GM12878 (cell line): ENCODE measurements at regions not wholly inside any gene's neighbourhood (a gene's known extent, or its start where the extent isn't known, plus 50 kb on each side); places are given as distances from the start of the nearest gene placed in this dataset.

Source experiments
- ATAC-seq: fragments of 200-7000 bp; cut with Tn5 transposase; 3 replicates; pipeline ENCODE4 v1.9.1; 2020; ENCODE audit warnings: mild to moderate bottlenecking, moderate library complexity
- BruUV-seq: library from RNA; stranded (reverse); fragments of 400-500 nt; replicated peaks from 2 replicates; lab custom pipeline; 2021; lab: Mats Ljungman, UMichigan
- CTCF ChIA-PET: fragments of 300-600 bp; sonication (Branson Sonifier 250); formaldehyde crosslinking; extraction: SDS; loops from one replicate; lab custom pipeline; 2021; ENCODE audit warnings: inconsistent platforms; lab: Yijun Ruan, JAX
- POLR2A ChIA-PET: fragments of 350-600 bp; formaldehyde crosslinking; extraction: SDS; loops from one replicate; lab custom pipeline; 2021; ENCODE audit warnings: inconsistent platforms; lab: Charles Lee
- RAD21 ChIA-PET: fragments of 300-600 bp; sonication (Branson Sonifier 250); formaldehyde crosslinking; loops from one replicate; lab custom pipeline; 2023; ENCODE audit warnings: antibody characterized with exemption; ENCODE audit not compliant: unreplicated experiment; lab: Charles Lee
- SMC1A ChIA-PET: fragments of 300-600 bp; sonication (Branson Sonifier 250); formaldehyde crosslinking; loops from one replicate; lab custom pipeline; 2023; ENCODE audit not compliant: unreplicated experiment, uncharacterized antibody; lab: Charles Lee
- DNase-seq: peaks from one replicate; pipeline ENCODE4 v3.0.0-alpha.2; 2011; ENCODE audit warnings: low read depth, low spot score
- FAIRE-seq: peaks from 3 replicates; lab custom pipeline; 2011; peaks lifted over from hg19 to GRCh38; lab: Jason Lieb, UNC
- H2AFZ ChIP-seq: 2 replicates; pipeline ENCODE4 v1.6.0; 2011; ENCODE audit warnings: low read depth, low read length, control low read depth; ENCODE audit not compliant: control insufficient read depth
- H3K27ac ChIP-seq: 2 replicates; pipeline ENCODE4 v1.5.1; 2011; ENCODE audit warnings: control low read depth; ENCODE audit not compliant: control insufficient read depth, insufficient read depth
- H3K27me3 ChIP-seq, 2 experiments: replicated peaks in 1 of 2; 2 replicates each; pipeline versions ENCODE4 v1.6.0 to v1.6.1; 2011; ENCODE audit warnings: low read length in 1 of 2; ENCODE audit not compliant: control insufficient read depth in 2 of 2, insufficient read depth in 2 of 2
- H3K36me3 ChIP-seq, 2 experiments: 2 replicates each; pipeline ENCODE4 v1.5.1; 2011; ENCODE audit warnings: low read length in 1 of 2; ENCODE audit not compliant: control insufficient read depth in 2 of 2, insufficient read depth in 2 of 2
- H3K4me1 ChIP-seq: 2 replicates; pipeline ENCODE4 v1.6.1; 2011; ENCODE audit warnings: mild to moderate bottlenecking, low read length, moderate library complexity, mixed read lengths; ENCODE audit not compliant: control insufficient read depth, insufficient read depth
- H3K4me2 ChIP-seq: 2 replicates; pipeline ENCODE4 v1.6.0; 2011; ENCODE audit warnings: control low read depth; ENCODE audit not compliant: control insufficient read depth, insufficient read depth
- H3K4me3 ChIP-seq: fragments of 200-600 bp; sonication (generic); 2 replicates; pipeline ENCODE4 v1.5.1; 2016
- H3K79me2 ChIP-seq: 2 replicates; pipeline ENCODE4 v1.6.0; 2011; ENCODE audit warnings: low read length; ENCODE audit not compliant: control insufficient read depth, insufficient read depth
- H3K9ac ChIP-seq: 2 replicates; pipeline ENCODE4 v1.8.0; 2011; ENCODE audit warnings: low read length, control low read depth, mixed read lengths; ENCODE audit not compliant: control insufficient read depth, insufficient read depth
- H3K9me3 ChIP-seq: replicated peaks from 3 replicates; pipeline ENCODE4 v1.5.1; 2011; ENCODE audit warnings: mild to moderate bottlenecking, low read length; ENCODE audit not compliant: control insufficient read depth, insufficient read depth
- H4K20me1 ChIP-seq: 2 replicates; pipeline ENCODE4 v1.6.0; 2011; ENCODE audit not compliant: control insufficient read depth, insufficient read depth
- CHD2 ChIP-seq: IDR thresholded peaks from 2 replicates; pipeline ENCODE4 v1.6.1; 2011; ENCODE audit warnings: low read depth, low read length, improper control_type of control experiment, borderline replicate concordance
- KDM1A ChIP-seq: fragments of 200-600 bp; sonication (generic); IDR thresholded peaks from 2 replicates; pipeline ENCODE4 v1.6.1; 2016; ENCODE audit warnings: borderline replicate concordance
- MXI1 ChIP-seq: fragments of 150-350 bp; IDR thresholded peaks from 2 replicates; pipeline ENCODE4 v1.6.1; 2011; ENCODE audit warnings: low read depth, mild to moderate bottlenecking, inconsistent platforms, low read length, improper control_type of control experiment
- PAX5 ChIP-seq: IDR thresholded peaks from 2 replicates; pipeline ENCODE4 v1.6.1; 2011; ENCODE audit warnings: low read depth, low read length, borderline replicate concordance
- RCOR1 ChIP-seq: conservative IDR thresholded peaks from 2 replicates; pipeline ENCODE4 v1.6.1; 2012; ENCODE audit warnings: low read depth, low read length, improper control_type of control experiment
- SMC3 ChIP-seq: IDR thresholded peaks from 2 replicates; pipeline ENCODE4 v1.6.1; 2011; ENCODE audit warnings: low read length, improper control_type of control experiment, borderline replicate concordance
- SRF ChIP-seq, 2 experiments: IDR thresholded peaks; 2 replicates each; pipeline ENCODE4 v1.6.1; 2011; ENCODE audit warnings: low read depth in 2 of 2, low read length in 2 of 2, mild to moderate bottlenecking in 1 of 2, moderate library complexity in 1 of 2
- TCF12 ChIP-seq: IDR thresholded peaks from 2 replicates; pipeline ENCODE4 v1.6.1; 2011; ENCODE audit warnings: low read depth, mild to moderate bottlenecking, low read length
- ZSCAN29 ChIP-seq: fragments of 450-650 bp; IDR thresholded peaks from 2 replicates; pipeline ENCODE4 v1.6.1; 2017; ENCODE audit warnings: mild to moderate bottlenecking, moderate library complexity
- ZZZ3 ChIP-seq: IDR thresholded peaks from 2 replicates; pipeline ENCODE4 v1.6.1; 2011; ENCODE audit warnings: low read depth; ENCODE audit not compliant: control insufficient read depth, insufficient read length
- WGBS: methylation state at CpG from one replicate; pipeline ENCODE4 v1.1.6; 2016; ENCODE audit warnings: low lambda C conversion rate; ENCODE audit not compliant: insufficient replicate concordance, insufficient coverage; ENCODE audit errors: missing lambda C conversion rate; 5-methylcytosine and 5-hydroxymethylcytosine counted together
- in situ Hi-C: fragments of 300-500 bp; cut with MboI; formaldehyde crosslinking; loops from 9 replicates; pipeline ENCODE4 v1.14.3; 2018; ENCODE audit warnings: mixed read lengths
- intact Hi-C: fragments of 100-400 bp; cut with micrococcal nuclease; formaldehyde crosslinking; loops from one replicate; pipeline ENCODE4 v1.14.2; 2022; ENCODE audit not compliant: unreplicated experiment
- TF ChIP-seq, protein P1 (sequence below): IDR thresholded peaks from 2 replicates; pipeline ENCODE4 v1.6.1; 2012; ENCODE audit warnings: low read depth, low read length, improper control_type of control experiment
- TF ChIP-seq, protein P2 (sequence below): fragments of 450-650 bp; formaldehyde crosslinking; IDR thresholded peaks from 2 replicates; pipeline ENCODE4 v1.4.0; 2020; ENCODE audit warnings: mild to moderate bottlenecking, moderate library complexity

DNA sequence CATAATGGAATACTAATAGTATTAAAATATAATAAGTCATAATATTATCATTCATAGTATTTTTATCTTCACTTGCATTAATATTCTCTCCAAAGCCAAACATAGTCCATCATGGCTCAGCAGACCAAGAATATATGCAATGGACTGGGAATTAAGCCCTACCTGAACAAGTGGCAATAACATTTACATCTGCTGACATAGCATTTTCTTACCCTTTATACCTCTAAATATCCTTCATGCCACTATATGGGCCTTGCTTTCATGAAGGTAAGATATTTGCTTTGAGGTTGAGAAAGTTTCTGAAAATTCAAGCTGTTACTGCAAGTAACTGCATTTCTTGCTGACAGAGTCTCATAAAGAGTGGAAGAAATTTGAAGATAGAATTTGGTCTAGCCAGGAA lies 847.4 kb upstream of the GCFC2 start (continued):
- TF ChIP-seq SRF (IDR thresholded peaks at IDR 0.05; ENCODE audit: low read depth in 2 of 2, low read length in 2 of 2) (no peak), SMC3 (no peak)

DNA sequence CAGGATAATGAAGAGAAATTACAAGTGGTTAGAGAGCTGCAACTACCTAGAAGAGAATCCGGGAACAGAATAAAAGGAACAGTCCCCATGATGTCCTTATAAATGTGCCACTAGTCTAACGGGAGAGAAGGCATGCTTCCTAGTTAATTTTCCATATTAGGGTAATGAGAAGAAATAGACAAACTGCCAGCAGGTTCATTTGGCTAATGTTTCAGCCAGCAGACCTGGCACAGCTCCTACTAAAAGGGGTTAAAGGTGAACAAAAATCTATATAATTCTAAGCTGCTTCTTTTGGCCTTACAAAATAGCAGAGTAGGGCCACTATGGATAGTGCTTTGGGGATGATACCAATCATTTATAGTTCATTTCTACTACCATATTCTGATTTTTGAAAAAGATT lies 845.3 kb upstream of the GCFC2 start:
- CTCF ChIA-PET, result no interaction called here
- Histone ChIP-seq H3K4me1 (no peaks in the 10 kb centered on the region), H3K27ac (no peak overlapping the region), H3K27me3 (no peaks in the 10 kb centered on the region), H3K36me3 (no peaks in the 10 kb centered on the region), H3K9ac (no peak overlapping the region), H3K9me3 (no peaks in the 10 kb centered on the region), H4K20me1 (no peaks in the 10 kb centered on the region), H3K79me2 (no peaks in the 10 kb centered on the region), H3K4me2 (no peak overlapping the region), H3K4me3 (no peak overlapping the region), H2AFZ (no peak overlapping the region)
- FAIRE-seq (no peak), ATAC-seq (no peak), DNase-seq (no peak)
- intact Hi-C loops (no loop called here), in situ Hi-C loops (no loop called here)
- POLR2A ChIA-PET, result no interaction called here
- TF ChIP-seq, protein P1, sequence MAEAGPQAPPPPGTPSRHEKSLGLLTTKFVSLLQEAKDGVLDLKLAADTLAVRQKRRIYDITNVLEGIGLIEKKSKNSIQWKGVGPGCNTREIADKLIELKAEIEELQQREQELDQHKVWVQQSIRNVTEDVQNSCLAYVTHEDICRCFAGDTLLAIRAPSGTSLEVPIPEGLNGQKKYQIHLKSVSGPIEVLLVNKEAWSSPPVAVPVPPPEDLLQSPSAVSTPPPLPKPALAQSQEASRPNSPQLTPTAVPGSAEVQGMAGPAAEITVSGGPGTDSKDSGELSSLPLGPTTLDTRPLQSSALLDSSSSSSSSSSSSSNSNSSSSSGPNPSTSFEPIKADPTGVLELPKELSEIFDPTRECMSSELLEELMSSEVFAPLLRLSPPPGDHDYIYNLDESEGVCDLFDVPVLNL, result no peak
- SMC1A ChIA-PET, result interaction anchor here (0.9 kb wide), 1 partner anchor 15 kb away, joined by 3 read pairs; no protein-coding TSS in a partner anchor
- no TSS peak for BruUV-seq
- RAD21 ChIA-PET, result no interaction called here
- 27% methylated on average over 2 of the region's 2 CpGs for WGBS

DNA sequence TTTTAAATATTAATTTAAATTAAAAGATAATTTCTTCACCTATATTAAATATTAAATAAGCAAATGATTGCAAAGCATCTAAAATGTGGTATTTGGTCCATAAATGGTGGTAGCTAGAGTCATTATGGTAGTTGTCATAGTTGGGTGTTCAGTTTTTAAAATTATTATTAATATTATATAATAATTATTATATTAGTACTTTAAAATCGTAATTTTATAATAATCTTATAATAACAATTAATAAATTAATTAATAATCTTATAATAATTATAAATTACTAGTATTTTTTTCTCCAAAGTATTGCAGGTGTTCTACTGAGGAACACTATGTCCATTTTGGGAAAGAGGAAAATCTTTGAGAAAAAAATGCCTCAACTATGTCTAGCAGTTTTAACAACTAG lies 835.5 kb upstream of the GCFC2 start:
- no peaks in the 10 kb centered on the region for H3K79me2 ChIP-seq
- H3K27me3 ChIP-seq, result no peaks in the 10 kb centered on the region
- H3K4me3 ChIP-seq, result no peak overlapping the region
- in situ Hi-C loops (no loop called here), intact Hi-C loops (no loop called here)
- H3K4me2 ChIP-seq, result no peak overlapping the region
- no TSS peak for BruUV-seq
- no peak overlapping the region for H3K27ac ChIP-seq
- FAIRE-seq, result no peak
- H3K36me3 ChIP-seq, result no peaks in the 10 kb centered on the region
- DNase-seq, result no peak
- CTCF ChIA-PET, result no interaction called here
- SMC1A ChIA-PET, result no interaction called here
- 0% methylated on average over 1 of the region's 1 CpG for WGBS
- no peaks in the 10 kb centered on the region for H3K4me1 ChIP-seq
- RAD21 ChIA-PET, result no interaction called here
- no peaks in the 10 kb centered on the region for H4K20me1 ChIP-seq
- no peak overlapping the region for H2AFZ ChIP-seq
- POLR2A ChIA-PET, result no interaction called here
- no peaks in the 10 kb centered on the region for H3K9me3 ChIP-seq
- H3K9ac ChIP-seq, result no peak overlapping the region
- ATAC-seq, result no peak
- TF ChIP-seq RCOR1 (no peak), TCF12 (no peak), CHD2 (no peak), KDM1A (no peak), MXI1 (no peak), ZSCAN29 (no peak), PAX5 (no peak), ZZZ3 (no peak)
- TF ChIP-seq, protein P2, sequence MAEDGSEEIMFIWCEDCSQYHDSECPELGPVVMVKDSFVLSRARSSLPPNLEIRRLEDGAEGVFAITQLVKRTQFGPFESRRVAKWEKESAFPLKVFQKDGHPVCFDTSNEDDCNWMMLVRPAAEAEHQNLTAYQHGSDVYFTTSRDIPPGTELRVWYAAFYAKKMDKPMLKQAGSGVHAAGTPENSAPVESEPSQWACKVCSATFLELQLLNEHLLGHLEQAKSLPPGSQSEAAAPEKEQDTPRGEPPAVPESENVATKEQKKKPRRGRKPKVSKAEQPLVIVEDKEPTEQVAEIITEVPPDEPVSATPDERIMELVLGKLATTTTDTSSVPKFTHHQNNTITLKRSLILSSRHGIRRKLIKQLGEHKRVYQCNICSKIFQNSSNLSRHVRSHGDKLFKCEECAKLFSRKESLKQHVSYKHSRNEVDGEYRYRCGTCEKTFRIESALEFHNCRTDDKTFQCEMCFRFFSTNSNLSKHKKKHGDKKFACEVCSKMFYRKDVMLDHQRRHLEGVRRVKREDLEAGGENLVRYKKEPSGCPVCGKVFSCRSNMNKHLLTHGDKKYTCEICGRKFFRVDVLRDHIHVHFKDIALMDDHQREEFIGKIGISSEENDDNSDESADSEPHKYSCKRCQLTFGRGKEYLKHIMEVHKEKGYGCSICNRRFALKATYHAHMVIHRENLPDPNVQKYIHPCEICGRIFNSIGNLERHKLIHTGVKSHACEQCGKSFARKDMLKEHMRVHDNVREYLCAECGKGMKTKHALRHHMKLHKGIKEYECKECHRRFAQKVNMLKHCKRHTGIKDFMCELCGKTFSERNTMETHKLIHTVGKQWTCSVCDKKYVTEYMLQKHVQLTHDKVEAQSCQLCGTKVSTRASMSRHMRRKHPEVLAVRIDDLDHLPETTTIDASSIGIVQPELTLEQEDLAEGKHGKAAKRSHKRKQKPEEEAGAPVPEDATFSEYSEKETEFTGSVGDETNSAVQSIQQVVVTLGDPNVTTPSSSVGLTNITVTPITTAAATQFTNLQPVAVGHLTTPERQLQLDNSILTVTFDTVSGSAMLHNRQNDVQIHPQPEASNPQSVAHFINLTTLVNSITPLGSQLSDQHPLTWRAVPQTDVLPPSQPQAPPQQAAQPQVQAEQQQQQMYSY (CRISPR knock-in tag), result no peak
